Heart left ventricle (tissue), 13 donors: ENCODE measurements at regions not wholly inside any gene's neighbourhood (a gene's known extent, or its start where the extent isn't known, plus 50 kb on each side); places are given as distances from the start of the nearest gene placed in this dataset.

Experiments
- POLR2A ChIP-seq, 2 donors: fragments of 450-650 bp; IDR thresholded peaks; one replicate each; pipeline ENCODE4 v1.6.1; 2017; ENCODE audit warnings: antibody characterized with exemption in 2 of 2, mild to moderate bottlenecking in 2 of 2, moderate library complexity in 2 of 2
- TF ChIP-seq, protein P1 (sequence below), 12 donors: fragments of 200-600 bp; sonication (generic) in 4 of 12; IDR thresholded peaks; one replicate each; pipeline versions ENCODE4 v1.5.0 to v1.8.0; 2018 to 2022; ENCODE audit warnings: antibody characterized with exemption in 12 of 12, mild to moderate bottlenecking in 5 of 12
- donor health status: ischemic (EF 13 %, LVEDD 7.1; RV severe dilation, severe dysfunction).
- donor health status: DM: no; HTN: yes; CAD: no.
- donor health status: DM: no; HTN: no; CAD: no.
- donor health status: ischemic (EF 25% LVEDD 6.9; RV normal size, moderate dysfunction).
- donor health status: ischemic (EF 25% LVEDD 5.7; RV mildly dilated, moderate dysfunction).
- donor health status: ischemic (EF 35%, LVEDD 5.7; RV mildly dilated, moderate dysfunction).
- donor health status: nonischemic (EF 11% LVEDD 7.7; RV severe dilation, severe dysfunction).
- donor health status: DM: yes; HTN: yes; CAD: no.
- donor health status: PGD.
- donor health status: ischemic (EF 29% LVEDD 5.4; RV normal size, mild dysfunction).
- donor health status: nonischemic (EF 23%, LVEDD 6.1; RV moderate dilation, normal function).

DNA sequence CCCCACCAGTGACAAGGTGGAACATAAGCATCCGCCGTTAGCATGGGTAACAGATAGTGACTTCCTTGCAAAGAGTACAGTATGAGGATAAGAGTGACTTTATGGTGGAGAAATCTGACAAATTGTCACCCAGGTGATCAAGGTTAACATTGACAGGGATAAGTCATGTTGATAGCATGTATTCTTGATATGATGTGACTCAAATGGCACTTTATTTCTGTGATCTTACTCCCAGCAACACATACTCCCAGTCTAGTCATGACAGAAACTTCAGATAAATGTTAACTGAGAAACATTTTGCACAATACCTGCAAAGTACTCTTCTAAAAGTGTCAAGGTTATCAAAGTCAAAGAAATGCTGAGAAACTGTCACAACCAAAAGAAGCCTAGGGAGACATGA is 588.6 kb upstream of the KIF2B start:
- TF ChIP-seq, protein P1, sequence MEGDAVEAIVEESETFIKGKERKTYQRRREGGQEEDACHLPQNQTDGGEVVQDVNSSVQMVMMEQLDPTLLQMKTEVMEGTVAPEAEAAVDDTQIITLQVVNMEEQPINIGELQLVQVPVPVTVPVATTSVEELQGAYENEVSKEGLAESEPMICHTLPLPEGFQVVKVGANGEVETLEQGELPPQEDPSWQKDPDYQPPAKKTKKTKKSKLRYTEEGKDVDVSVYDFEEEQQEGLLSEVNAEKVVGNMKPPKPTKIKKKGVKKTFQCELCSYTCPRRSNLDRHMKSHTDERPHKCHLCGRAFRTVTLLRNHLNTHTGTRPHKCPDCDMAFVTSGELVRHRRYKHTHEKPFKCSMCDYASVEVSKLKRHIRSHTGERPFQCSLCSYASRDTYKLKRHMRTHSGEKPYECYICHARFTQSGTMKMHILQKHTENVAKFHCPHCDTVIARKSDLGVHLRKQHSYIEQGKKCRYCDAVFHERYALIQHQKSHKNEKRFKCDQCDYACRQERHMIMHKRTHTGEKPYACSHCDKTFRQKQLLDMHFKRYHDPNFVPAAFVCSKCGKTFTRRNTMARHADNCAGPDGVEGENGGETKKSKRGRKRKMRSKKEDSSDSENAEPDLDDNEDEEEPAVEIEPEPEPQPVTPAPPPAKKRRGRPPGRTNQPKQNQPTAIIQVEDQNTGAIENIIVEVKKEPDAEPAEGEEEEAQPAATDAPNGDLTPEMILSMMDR (IDR thresholded peaks at IDR 0.05) = no peak
- TF ChIP-seq POLR2A (IDR thresholded peaks at IDR 0.05) = no peak
